Fibroblast of gingiva (primary cell): ENCODE measurements at regions not wholly inside any gene's neighbourhood (a gene's known extent, or its start where the extent isn't known, plus 50 kb on each side); places are given as distances from the start of the nearest gene placed in this dataset.

Source experiments
- DNase-seq: peaks from one replicate; pipeline ENCODE4 v3.0.0-alpha.2; 2011; ENCODE audit warnings: low read depth

DNA sequence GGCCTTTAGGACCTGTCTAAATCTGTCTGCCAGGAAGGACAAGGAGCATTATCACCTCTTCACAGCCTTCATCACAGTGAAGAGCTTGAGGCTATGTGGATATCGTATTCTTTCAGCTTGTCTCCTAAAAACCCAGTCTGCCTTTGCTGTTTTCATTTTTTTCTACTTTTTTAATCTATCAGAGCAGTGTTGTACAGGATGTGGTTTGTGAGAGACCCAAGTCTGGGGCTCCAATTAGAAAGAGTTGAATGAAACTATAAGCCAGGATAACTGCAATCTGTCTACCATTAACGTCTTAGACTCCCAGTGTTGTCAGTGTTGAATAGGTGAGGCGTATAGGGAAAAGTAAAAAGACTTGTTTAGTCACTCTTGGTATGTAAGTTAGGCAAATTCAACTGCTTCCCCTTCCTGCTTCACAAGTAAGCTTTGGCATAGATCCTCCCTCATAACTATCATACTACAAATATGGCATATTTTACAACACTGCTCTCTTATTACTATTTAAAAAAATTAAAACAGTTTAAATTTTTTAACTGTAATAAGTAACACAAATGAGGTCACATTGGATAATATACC lies 1225.8 kb upstream of the PRMT6 start:
- DNase-seq, result no peak

DNA sequence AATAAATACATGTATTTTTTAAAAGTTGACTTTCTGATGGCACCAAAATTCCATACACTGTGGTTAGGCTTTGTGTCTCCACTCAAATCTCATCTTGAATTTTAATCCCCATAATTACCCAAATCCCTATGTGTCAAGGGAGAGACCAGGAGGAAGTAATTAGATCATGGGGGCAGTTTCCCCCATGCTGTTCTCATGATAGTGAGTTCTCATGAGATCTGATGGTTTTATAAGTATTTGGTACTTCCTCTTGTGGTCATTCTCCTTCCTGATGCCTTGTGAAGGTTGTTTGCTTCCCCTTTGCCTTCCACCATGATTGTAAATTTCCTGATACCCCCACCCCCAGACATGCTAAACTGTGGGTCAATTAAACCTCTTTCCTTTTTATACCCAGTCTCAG lies 1218.4 kb upstream of the PRMT6 start:
- DNase-seq, result no peak

DNA sequence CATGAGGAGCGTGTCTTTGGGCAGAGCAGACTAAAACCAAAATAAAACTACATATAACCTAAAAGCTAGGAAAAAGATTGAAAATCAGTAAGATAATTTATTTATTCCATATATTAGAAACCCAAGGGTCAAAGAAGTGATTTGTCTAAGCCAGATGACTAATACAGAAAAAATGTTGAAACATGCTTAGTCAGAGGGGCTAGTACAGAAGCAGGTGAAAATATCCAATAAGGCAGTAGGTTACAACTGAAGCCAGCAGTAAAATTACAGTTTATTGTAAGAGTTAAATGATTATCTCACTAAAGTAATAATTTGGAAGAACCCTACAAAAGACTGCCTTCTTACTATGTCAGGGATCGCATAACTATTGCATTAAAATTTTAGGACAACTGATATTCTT lies 1190.9 kb upstream of the PRMT6 start:
- no peak for DNase-seq

DNA sequence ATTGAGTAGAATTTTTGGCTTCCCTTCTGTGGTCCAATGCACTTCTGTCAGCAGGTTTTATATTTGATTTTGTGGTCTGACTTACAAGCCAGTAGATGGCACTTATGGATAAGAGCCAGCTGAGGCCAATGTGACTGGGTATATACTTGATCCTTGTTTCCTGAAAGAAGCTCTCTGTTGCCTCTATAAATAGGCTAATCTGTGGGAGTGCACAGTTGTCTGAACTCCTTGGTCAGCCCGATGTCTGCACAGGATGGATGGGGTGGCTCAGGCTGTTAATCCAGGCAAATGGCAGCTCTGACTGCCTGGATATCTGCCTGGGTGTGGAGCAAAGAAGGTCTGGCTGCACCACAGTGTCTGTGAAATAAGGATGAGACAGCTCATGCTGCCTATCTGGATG lies 1183.7 kb upstream of the PRMT6 start:
- DNase-seq, result no peak

DNA sequence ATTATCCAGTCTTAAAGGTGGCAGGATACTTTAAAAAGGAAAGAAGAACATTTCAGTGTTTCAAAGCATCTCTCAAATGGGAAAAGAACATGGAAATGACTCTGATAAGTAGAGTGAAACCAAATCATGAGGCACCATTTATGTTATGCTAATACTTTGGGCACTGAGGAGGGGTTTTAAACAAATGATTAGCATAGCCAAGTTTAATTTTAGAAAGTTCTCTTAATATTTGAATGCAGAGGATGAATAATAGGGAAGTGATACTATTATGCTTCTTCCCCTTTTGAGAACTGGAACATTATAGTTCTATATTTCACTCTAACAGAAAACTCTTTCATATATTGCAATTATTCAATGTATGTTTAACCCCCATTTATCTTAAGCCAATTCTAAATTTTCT lies 1181.9 kb upstream of the PRMT6 start:
- no peak for DNase-seq

DNA sequence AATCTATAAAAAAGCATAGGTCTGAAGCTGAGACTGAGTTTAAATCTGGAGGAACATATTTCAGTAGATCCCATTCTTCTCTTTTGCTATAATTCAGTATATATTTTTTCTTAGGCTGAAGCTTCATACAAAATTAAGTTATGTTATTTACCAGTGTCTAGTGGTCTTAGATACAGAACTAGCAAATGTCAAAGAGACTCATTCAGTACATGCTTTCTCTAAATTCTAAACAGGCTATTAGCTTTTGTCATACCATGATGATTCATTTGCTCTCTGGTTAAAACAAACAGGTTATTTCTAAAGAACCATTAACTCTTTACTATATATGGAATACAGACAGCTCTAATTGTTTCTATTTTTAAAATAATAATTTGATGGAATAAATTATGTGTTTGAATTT lies 1170.2 kb upstream of the PRMT6 start:
- no peak for DNase-seq

DNA sequence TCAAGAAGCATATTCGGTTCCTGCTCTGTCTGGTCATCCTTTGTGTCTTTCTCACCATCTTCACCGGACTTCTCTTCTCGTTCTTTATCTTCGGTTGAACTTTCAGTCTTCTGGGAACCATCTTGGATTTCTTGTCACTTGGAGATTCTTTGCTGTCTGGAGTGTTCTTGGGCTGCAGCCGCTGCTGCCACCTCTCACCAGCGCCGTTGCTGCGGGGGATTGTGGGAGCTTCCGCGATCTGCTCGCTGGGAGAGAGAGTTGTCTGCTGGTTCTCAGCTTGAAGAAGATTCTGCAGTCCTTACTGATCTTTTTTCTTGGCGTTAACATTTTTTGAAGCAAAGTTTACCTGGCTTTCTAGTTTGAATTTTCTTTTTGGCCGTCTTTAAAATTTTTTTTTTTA lies 1165.2 kb upstream of the PRMT6 start:
- no peak for DNase-seq

DNA sequence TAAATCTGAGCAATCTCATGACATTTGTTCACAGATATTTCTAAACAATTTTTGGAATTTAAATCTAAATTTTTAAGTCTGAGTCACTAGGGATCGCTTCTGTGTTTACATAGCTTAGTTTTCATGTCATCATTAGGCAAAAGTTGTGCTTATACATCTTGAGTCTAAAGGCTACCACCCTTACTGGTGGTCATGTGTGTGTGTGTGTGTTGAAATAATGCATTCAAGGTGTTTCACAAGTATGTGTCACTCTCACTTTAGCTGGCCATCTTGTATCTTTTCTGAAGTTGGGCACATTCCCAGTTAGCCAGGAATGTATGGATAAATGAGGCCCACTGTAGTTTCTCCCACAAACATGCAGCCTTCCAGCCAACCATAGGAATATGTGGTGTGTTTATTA lies 1162.5 kb upstream of the PRMT6 start:
- peak; percentile 53 for DNase-seq

DNA sequence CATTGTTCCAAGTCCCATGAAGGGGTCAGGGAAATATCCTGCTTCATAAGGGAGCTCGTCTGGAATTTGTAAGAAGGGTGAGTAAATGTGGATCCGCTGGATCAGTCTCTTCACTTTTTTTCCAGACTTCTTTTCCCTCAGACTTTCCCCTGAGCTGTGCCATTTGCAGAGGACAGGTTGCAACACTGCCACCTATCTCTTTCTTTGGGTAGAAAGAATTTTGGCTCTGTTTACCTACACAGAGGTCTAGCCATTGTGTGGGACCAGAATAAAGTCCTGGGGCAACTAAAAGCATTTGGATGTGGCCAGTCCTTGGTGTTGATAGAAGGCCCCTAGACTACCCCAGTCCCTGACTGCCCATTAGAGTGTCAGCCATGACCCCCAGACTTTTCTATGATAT lies 1146.7 kb upstream of the PRMT6 start:
- no peak for DNase-seq

DNA sequence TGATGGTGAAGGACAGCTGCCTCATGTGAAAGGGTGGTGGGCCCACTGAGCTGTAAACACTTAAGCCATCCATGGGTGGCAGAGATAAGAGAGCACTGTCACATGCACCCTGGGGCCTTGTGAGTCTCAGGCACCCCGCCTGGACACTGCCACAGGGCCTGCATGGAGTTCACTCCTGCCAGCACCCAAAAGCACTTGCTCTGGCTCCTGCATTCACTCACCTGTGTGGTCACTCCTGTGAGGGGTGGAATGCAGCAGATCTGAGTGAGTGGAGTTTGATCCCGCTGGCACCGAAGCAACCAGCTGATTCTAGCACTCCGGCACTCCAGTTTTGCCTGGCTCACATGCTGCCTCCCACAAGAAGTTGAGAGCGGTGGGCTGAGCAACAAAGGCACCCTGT lies 1142.1 kb upstream of the PRMT6 start:
- DNase-seq, result no peak

DNA sequence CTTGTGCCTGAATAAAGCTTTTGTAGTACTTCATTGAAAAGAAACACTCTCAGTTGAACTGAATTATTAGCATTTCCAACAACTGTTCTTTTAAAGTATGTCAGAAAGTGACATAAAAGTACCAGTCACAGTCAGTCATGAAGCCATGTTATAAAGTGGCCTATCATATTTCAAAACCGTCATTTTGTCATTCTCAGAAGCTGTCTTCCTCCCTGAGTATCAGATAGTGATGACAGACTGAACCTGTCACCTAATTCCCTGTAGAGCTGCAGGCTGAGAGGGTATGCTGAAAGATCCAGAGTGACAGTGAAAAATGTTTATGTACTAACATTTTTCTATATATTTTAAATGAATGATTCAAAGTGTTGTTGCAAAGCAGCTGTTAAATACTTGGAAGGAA lies 1121.7 kb upstream of the PRMT6 start:
- no peak for DNase-seq

DNA sequence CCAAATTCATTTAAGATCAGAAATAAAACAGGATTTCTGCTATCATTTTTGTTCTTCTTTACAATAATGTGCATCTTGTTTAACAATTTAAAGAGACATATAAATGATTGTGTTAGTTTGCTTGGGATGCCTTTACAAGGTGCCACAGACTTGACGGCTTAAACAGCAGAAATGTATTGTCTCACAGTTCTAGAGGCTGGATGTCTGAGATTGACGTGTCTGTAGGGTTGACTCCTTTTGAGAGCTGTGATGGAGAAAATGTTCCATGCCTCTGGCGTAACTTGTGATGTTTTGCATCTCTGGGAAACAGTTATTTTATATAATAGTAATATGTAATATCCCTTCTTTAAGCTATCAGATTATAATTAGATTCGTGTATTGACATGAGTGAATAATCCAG lies 1091.6 kb upstream of the PRMT6 start:
- DNase-seq, result no peak

DNA sequence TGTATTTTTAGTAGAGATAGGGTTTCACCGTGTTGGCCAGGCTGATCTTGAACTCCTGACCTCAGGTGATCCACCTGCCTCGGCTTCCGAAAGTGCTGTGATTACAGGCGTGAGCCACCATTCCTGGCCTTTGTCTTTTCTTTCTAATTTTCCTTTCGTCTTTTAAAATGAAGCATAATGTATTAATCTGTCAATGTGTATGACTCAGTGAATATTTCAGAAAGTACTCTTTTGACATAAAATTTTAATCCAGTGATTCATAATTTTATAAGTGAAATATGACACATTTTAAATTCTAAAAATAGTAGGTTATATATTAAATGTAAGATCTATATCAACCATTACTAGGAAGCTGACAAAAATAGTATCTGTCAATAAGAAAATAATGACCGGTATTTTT lies 1059.0 kb upstream of the PRMT6 start:
- DNase-seq, result no peak

DNA sequence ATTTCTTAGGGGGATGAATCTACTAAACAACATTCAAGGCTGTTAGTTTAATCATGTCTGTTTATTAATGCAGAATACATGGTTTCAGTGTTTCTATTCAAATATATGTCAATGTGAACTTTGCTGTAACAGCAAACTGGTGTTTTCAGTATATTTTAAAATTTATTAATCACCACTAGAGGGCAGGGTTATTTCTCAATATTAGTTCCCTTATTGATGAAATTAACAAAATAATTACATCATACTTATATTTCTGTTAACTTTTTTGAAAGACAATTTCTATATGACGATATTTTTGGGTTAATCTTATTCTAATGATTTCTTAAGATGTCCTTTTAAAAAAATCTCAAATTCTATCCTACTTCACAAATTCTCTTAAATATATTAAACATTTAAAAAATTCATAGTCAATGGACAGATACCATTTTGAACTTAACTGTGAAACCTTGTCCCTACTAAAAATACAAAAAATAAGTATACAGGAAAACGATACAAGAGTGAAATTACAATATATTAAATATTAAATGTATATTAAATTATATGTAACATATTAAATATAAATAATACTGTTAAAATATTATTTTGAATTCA lies 1034.1 kb upstream of the PRMT6 start:
- DNase-seq, result no peak

DNA sequence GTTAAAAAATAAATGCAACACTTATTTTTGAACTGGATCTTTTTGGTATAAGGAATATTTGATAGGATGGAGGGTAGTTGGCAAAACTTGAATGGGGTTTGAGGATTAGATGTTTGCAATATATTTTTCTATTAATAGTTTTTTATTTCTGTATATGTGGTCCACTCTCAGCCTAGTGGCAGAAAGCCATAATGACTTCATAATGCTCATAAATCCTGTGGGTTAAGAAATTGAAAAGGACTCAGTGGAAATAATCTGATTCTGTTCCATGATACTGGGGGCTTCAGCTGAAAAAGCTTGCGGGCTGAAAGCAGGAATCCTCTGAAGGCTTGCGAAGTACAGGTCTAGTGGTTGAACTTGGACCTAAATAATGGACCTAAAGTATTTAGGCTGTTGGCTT lies 1028.6 kb upstream of the PRMT6 start:
- no peak for DNase-seq

DNA sequence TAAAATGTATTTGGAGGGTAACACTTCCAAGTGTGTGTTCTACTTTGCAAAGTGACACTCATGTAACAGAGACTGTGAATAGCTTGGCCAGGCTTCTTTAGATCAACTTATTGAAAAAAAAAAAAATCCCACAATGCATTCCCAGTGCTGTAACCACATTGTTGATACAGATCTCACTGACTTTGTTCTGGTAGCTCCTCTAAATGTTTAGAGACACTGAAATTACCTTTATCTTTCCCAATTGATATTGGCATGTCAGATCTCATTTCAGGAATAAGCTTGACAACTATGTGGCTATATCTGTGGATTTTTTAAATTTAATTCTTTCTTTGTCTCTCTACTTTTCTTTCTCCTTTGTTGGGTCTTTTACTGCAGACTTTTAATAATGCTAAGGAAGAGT lies 1018.9 kb upstream of the PRMT6 start:
- DNase-seq, result no peak

DNA sequence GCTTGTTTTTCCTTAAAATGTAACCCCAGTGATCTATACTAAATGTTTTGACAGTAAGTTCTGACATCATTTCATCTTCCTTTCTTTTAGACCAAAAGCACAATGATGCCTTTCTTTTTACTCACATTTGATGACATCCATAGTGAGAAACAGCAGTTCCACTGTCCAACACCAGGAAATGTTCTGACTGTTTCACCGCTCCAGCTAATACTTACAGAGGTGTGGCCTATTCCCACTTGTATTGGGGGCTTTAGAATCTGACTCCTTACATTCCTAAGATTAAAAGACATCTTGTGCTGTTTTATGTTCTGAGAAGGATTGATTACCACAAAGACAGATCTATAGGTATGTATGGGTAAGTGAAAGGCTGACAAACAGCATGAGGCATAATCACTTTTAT lies 1018.2 kb upstream of the PRMT6 start:
- no peak for DNase-seq

DNA sequence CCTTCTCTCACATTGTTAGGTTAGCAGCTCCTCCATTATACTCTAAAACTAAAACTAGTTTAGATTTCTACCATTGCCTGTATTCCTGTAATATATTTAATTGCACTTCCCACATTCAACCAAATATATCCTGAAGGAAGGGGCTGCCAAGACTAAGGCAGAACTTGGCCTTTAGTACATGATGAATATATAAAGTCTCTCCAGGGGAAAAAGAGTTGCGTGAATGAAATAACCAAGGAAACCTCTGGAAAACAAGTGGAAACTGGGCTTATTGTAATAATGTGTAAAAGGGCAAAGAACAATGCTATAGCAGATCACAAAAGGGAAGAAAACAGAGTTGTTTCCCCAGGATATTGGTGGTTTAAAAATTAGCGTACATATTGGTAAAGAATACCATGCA lies 1012.5 kb upstream of the PRMT6 start:
- no peak for DNase-seq

DNA sequence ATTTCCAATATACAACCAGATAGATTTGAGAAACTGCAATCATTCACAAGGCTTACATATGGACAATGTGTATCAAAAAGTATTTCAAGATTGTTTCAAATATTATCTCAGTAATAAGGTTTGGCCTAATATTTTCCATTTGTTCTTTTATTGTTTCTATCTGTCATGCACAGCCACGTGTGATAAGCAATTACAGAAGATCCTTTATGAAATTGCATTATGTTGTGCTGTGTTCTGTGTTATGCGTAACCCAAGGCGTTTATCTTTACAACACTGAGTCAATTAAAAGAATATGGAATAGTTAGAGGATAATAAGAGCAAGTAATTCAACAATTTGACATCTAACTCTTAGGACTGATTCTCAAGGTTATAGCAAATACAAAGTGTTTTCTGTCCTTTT lies 1009.3 kb upstream of the PRMT6 start:
- DNase-seq, result no peak

DNA sequence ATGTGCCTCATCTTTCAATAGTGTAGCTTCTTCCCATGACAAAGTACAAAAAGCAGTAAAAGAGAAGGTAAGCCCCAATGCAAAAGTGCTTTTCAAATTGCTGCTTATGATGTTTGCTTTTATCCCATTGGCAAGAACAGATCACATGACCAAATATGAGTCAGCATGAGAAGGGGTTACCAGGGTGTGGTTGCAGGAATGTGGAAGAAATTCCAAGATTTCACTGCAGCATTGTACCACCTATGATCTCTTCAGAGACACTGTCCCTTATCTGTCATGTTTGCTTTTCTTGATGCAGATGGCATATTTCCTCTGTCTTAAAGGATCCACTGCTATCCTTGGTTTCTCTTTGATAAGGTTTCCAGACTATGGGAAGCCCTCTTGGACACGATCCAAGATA lies 1006.9 kb upstream of the PRMT6 start:
- DNase-seq, result no peak

DNA sequence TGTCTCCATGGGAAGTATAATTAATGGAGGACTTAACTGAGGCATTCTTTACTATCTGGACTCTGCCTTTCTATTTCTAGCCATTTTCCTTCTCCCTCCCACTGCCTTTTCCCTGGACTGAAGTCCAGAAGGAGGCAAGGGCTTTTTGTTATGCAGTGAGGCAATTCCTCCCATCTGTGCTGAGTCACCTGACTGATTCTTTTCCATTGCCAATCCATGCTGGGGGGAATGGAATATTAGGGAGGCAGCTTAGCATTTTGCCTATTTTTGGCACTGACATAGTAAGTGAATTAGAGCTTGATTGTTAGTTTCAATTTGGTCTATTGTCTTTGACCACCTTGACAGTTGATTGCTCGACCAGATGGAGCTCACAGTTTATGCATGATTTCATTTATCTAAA lies 1000.6 kb upstream of the PRMT6 start:
- DNase-seq, result no peak

DNA sequence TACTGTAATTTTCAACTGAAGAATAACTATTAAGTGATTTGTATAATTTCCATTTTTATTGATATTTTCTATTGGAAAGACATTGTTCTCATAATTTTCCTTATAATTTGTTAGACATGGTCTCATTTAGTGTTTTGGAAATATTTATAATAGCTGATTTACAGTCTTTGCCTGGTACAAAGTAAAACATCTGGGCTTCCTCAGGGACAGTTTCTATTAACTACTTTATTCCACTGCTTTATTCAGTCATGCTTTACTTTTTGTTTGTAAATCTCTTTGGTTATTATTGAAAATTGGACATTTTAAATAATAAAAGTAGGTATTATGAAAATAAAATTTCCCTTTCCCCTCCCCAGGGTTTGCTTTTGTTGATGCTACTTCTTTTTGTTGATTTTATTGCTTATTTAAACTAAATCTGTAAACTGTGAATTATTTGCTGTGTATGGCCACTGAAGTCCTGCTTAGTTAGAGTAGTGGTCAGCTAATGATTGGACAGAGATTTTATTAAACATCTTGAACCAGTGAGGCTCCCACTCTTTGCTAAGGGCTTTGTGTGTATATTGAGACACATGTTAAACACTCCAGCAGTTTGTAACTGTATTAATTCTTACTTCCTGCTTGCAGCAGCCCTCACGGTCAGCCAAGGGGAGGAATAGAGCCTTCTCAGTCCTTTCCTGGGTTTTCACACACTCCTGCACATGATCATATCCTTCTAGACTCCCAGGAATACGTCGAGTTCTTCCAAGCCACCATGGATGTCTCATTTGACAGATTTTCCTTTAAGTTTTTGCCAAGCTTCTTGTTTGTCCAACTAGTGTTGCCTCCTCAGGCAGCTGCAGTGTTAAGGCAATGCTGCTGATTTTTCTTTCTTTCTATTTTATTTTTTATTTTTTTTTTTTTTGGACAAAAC lies 994.6 kb upstream of the PRMT6 start:
- no peak for DNase-seq

DNA sequence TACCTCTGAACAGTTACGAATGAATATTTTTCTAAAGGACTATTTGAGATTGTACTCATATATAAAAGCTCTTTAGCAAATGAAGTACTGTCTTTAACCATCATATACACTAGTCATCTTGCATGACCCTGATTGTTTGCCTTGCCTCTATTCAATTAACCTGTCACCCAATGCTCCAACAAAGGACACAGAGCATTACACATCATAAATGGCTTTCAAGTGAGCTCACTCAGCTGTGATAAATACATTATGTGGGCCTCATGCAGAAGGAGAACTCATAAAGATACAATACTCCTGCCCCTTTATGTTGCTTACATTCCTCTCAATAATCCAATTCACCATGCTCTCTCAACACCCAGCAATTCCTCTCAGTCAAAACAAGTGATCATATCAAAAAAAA lies 993.0 kb upstream of the PRMT6 start:
- no peak for DNase-seq
